CD4-positive, alpha-beta T cell (primary cell): ENCODE measurements at regions not wholly inside any gene's neighbourhood (a gene's known extent, or its start where the extent isn't known, plus 50 kb on each side); places are given as distances from the start of the nearest gene placed in this dataset.

Source experiments
- ATAC-seq: fragments of 200-7000 bp; cut with Tn5 transposase; one replicate; pipeline ENCODE4 v1.10.0; 2022; ENCODE audit warnings: mild to moderate bottlenecking; ENCODE audit not compliant: poor library complexity
- CTCF ChIA-PET: fragments of 350-600 bp; sonication (Branson Sonifier 250); formaldehyde crosslinking; loops from one replicate; lab custom pipeline; 2021; ENCODE audit warnings: antibody characterized with exemption, inconsistent platforms; lab: Charles Lee
- POLR2A ChIA-PET: fragments of 350-600 bp; sonication (Branson Sonifier 250); formaldehyde crosslinking; loops from one replicate; lab custom pipeline; 2021; ENCODE audit warnings: antibody characterized with exemption, inconsistent platforms; lab: Charles Lee
- DNase-seq, 14 experiments: peaks; one replicate each; pipeline ENCODE4 v3.0.0-alpha.2; 2013 to 2020; ENCODE audit warnings: mixed read lengths in 2 of 14
- H3K27ac ChIP-seq, 2 donors: one replicate each; pipeline versions ENCODE4 v1.5.1 to v1.7.0; 2013; ENCODE audit warnings: low read length in 2 of 2, low read depth in 1 of 2, mild to moderate bottlenecking in 1 of 2
- H3K27me3 ChIP-seq, 2 experiments: 1 replicate in 1 of 2; 2 replicates in 1 of 2; pipeline versions ENCODE4 v1.6.1 to v1.7.0; 2013; ENCODE audit warnings: low read length in 2 of 2, control low read depth in 1 of 2, mild to moderate bottlenecking in 1 of 2, moderate library complexity in 1 of 2; ENCODE audit not compliant: insufficient read depth in 2 of 2, control insufficient read depth in 1 of 2
- H3K36me3 ChIP-seq: one replicate; pipeline ENCODE4 v1.6.1; 2013; ENCODE audit warnings: low read length, control low read depth; ENCODE audit not compliant: insufficient read depth
- H3K4me1 ChIP-seq: one replicate; pipeline ENCODE4 v1.6.1; 2013; ENCODE audit warnings: low read length, control low read depth; ENCODE audit not compliant: insufficient read depth
- H3K4me3 ChIP-seq: one replicate; pipeline ENCODE4 v1.5.1; 2013; ENCODE audit warnings: mild to moderate bottlenecking, low read length, moderate library complexity
- H3K9me3 ChIP-seq, 2 experiments: 1 replicate in 1 of 2; 2 replicates in 1 of 2; pipeline versions ENCODE4 v1.6.1 to v1.7.0; 2013; ENCODE audit warnings: low read length in 2 of 2, mild to moderate bottlenecking in 2 of 2, control low read depth in 1 of 2, moderate library complexity in 1 of 2; ENCODE audit not compliant: control insufficient read depth in 1 of 2, insufficient read depth in 1 of 2
- H3K27ac Mint-ChIP-seq: one replicate; pipeline ENCODE4 v1.8.0; 2020; ENCODE audit warnings: mixed read lengths
- H3K27me3 Mint-ChIP-seq: one replicate; pipeline ENCODE4 v1.8.0; 2021; ENCODE audit warnings: mixed read lengths
- H3K36me3 Mint-ChIP-seq: one replicate; pipeline ENCODE4 v1.8.0; 2021; ENCODE audit warnings: low read depth, mixed read lengths
- H3K4me1 Mint-ChIP-seq: one replicate; pipeline ENCODE4 v1.8.0; 2021; ENCODE audit warnings: low read depth, mixed read lengths
- H3K4me3 Mint-ChIP-seq: one replicate; pipeline ENCODE4 v1.8.0; 2020; ENCODE audit warnings: mild to moderate bottlenecking, mixed read lengths
- H3K9me3 Mint-ChIP-seq: one replicate; pipeline ENCODE4 v1.8.0; 2020; ENCODE audit warnings: mixed read lengths
- intact Hi-C, 2 experiments: fragments of 100-400 bp; cut with DNase I in 1 of 2; cut with micrococcal nuclease in 1 of 2; formaldehyde crosslinking; loops; one replicate each; pipeline versions ENCODE4 v1.15.1 to v1.9.0; 2023 to 2025; cut with DNase I, micrococcal nuclease
- TF ChIP-seq, protein P1 (sequence below): fragments of 200-600 bp; IDR thresholded peaks from one replicate; pipeline ENCODE4 v1.8.0; 2022; ENCODE audit warnings: antibody characterized with exemption, mild to moderate bottlenecking

DNA sequence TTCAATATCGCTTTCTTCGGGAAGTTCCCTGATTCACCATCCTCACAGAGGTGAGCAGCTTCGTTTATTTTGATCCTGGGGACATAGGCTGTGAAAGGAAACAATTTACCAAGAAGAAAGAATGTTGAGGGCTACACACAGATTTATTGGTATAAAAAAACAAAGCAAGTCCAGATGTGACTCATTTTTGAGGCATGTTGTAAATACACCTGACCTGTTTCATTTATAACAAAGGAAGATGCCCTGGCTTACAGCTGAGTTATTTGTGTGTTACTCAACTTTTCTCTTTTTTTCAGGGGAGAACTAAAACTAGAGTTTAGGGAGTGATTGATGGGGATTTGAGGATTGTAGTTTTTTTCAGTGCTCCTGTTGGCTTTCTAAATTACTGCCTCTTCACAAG lies 489.5 kb downstream of the CBLN4 start:
- Mint-ChIP-seq H3K9me3 (peaks cover 10% of the 10 kb centered on the region), H3K27ac (no peak overlapping the region), H3K36me3 (no peaks in the 10 kb centered on the region), H3K27me3 (no peaks in the 10 kb centered on the region), H3K4me3 (no peak overlapping the region), H3K4me1 (no peaks in the 10 kb centered on the region)
- intact Hi-C loops = no loop called here
- DNase-seq (no peak), ATAC-seq (no peak)
- no peak overlapping the region for H3K4me3 ChIP-seq
- H3K9me3 ChIP-seq = no peaks in the 10 kb centered on the region
- POLR2A ChIA-PET = no interaction called here
- H3K27ac ChIP-seq = no peak overlapping the region
- no peaks in the 10 kb centered on the region for H3K36me3 ChIP-seq
- H3K4me1 ChIP-seq = no peaks in the 10 kb centered on the region
- CTCF ChIA-PET = no interaction called here
- TF ChIP-seq, protein P1, sequence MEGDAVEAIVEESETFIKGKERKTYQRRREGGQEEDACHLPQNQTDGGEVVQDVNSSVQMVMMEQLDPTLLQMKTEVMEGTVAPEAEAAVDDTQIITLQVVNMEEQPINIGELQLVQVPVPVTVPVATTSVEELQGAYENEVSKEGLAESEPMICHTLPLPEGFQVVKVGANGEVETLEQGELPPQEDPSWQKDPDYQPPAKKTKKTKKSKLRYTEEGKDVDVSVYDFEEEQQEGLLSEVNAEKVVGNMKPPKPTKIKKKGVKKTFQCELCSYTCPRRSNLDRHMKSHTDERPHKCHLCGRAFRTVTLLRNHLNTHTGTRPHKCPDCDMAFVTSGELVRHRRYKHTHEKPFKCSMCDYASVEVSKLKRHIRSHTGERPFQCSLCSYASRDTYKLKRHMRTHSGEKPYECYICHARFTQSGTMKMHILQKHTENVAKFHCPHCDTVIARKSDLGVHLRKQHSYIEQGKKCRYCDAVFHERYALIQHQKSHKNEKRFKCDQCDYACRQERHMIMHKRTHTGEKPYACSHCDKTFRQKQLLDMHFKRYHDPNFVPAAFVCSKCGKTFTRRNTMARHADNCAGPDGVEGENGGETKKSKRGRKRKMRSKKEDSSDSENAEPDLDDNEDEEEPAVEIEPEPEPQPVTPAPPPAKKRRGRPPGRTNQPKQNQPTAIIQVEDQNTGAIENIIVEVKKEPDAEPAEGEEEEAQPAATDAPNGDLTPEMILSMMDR = no peak
- no peaks in the 10 kb centered on the region for H3K27me3 ChIP-seq

DNA sequence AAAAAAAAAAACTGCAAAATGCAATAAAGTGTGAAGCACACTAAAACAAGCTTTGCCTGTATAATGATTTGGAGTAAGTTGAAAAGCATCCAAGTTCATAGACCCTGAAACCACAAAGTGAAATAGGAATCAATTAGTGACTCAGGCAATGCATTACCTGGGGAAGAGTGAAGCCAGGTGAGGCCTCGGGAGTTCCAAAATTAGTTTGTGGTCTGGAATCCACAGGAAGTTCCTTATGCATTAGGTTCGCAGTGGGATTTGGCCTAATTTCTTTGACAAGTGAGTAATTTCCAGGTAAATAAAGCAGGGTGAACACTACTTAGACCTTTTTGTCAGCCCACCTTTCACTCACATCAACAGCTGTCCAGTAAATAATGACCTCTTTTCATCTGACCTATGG lies 490.8 kb downstream of the CBLN4 start:
- Mint-ChIP-seq H3K4me1 (no peaks in the 10 kb centered on the region), H3K27me3 (no peaks in the 10 kb centered on the region), H3K36me3 (no peaks in the 10 kb centered on the region), H3K4me3 (no peak overlapping the region), H3K9me3 (peaks cover 10% of the 10 kb centered on the region), H3K27ac (no peak overlapping the region)
- TF ChIP-seq, protein P1 = no peak
- CTCF ChIA-PET = no interaction called here
- no peaks in the 10 kb centered on the region for H3K9me3 ChIP-seq
- H3K27ac ChIP-seq = no peak overlapping the region
- intact Hi-C loops = no loop called here
- ATAC-seq = no peak
- no peaks in the 10 kb centered on the region for H3K27me3 ChIP-seq
- H3K4me1 ChIP-seq = no peaks in the 10 kb centered on the region
- POLR2A ChIA-PET = no interaction called here
- no peaks in the 10 kb centered on the region for H3K36me3 ChIP-seq
- no peak for DNase-seq
- H3K4me3 ChIP-seq = no peak overlapping the region

DNA sequence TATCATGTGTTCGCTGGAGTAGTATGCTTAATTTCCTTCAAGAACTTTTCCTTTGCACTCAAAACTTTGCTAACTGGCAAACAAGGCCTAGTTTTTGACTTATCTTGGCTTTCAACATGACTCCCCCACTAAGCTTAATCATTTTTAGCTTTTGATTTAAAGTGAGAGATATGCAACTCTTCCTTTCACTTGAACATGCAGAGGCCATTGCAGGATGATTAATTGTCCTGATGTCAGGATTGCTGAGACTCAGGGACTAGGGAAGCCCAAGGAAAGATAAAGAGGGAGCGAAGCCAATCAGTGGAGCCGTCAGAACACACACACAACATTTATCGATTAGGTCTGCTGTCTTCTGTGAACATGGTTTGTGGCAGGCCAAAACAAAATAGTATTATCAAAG lies 491.4 kb downstream of the CBLN4 start:
- H3K27ac ChIP-seq = no peak overlapping the region
- no peak overlapping the region for H3K4me3 Mint-ChIP-seq
- H3K4me1 Mint-ChIP-seq = no peaks in the 10 kb centered on the region
- POLR2A ChIA-PET = no interaction called here
- H3K27ac Mint-ChIP-seq = no peak overlapping the region
- DNase-seq (no peak), ATAC-seq (no peak)
- no peaks in the 10 kb centered on the region for H3K4me1 ChIP-seq
- H3K9me3 Mint-ChIP-seq = peaks cover 10% of the 10 kb centered on the region
- H3K27me3 ChIP-seq = no peaks in the 10 kb centered on the region
- no peaks in the 10 kb centered on the region for H3K36me3 Mint-ChIP-seq
- H3K9me3 ChIP-seq = no peaks in the 10 kb centered on the region
- H3K4me3 ChIP-seq = no peak overlapping the region
- H3K36me3 ChIP-seq = no peaks in the 10 kb centered on the region
- no peaks in the 10 kb centered on the region for H3K27me3 Mint-ChIP-seq
- intact Hi-C loops = no loop called here
- CTCF ChIA-PET = no interaction called here
- TF ChIP-seq, protein P1 = no peak
